ENCODE measurements at regions not wholly inside any gene's neighbourhood (a gene's known extent, or its start where the extent isn't known, plus 50 kb on each side); places are given as distances from the start of the nearest gene placed in this dataset.

DNA sequence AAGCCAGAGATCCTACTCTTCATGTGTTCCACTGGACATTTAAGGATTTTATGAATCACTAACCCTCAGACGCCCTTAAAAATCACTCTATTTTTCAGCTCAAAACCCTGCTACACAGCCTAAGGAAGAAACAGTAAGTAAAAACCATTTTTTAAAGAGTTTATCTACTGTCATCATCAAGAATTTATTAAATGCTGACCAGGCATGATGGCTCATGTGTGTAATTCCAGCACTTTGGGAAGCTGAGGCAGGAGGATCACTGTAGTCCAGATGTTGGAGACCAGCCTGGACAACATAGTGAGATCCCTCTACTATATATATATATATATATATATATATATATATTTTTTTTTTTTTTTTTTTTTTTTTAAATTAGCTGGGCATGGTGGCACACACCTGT, 124.2 kb upstream of the ID4 start:
- in situ Hi-C loops (cut with MboI), result no loop called here
- no TSS peak for BruUV-seq (replicated peaks)
- FAIRE-seq (no peak), DNase-seq (ENCODE audit: extremely low read depth in 1 of 4, low spot score in 3 of 4) (no peak), ATAC-seq (no peak)
- ChIA-PET POLR2A (no interaction called here), CTCF (ENCODE audit: low intra/inter-chr PET ratio) (no interaction called here)
- Histone ChIP-seq H3K27ac (ENCODE audit: extremely low read depth, low read depth, low read length) (no peak overlapping the region), H3K9me1 (ENCODE audit: control insufficient read depth, insufficient read depth, low read length) (no peaks in the 10 kb centered on the region), H3K9ac (ENCODE audit: insufficient read depth in 1 of 2, low read depth in 2 of 2, low read length in 2 of 2) (no peak overlapping the region), H4K20me1 (replicated peaks; ENCODE audit: control insufficient read depth, insufficient read depth, low read length) (no peaks in the 10 kb centered on the region), H2AFZ (ENCODE audit: low read depth, low read length) (no peak overlapping the region), H3K79me2 (ENCODE audit: control insufficient read depth, insufficient read depth, low read length) (no peaks in the 10 kb centered on the region), H3K4me2 (ENCODE audit: insufficient read depth, low read length) (no peak overlapping the region), H3K4me3 (no peak overlapping the region), H3K27me3 (ENCODE audit: control insufficient read depth in 2 of 2, insufficient read depth in 2 of 2, low read length in 2 of 2) (no peaks in the 10 kb centered on the region), H3K36me3 (ENCODE audit: control insufficient read depth, insufficient read depth, low read length) (no peaks in the 10 kb centered on the region), H3K4me1 (replicated peaks in 1 of 2; ENCODE audit: control insufficient read depth in 2 of 2, insufficient read depth in 2 of 2, low read length in 2 of 2) (no peaks in the 10 kb centered on the region), H3K9me3 (replicated peaks; ENCODE audit: control insufficient read depth, insufficient read depth, low read depth, low read length) (no peaks in the 10 kb centered on the region)
- WGBS (ENCODE audit: insufficient coverage, low coverage, missing lambda C conversion rate), result 0% methylated on average over 1 of the region's 1 CpG
- intact Hi-C loops (cut with micrococcal nuclease), result no loop called here
- TF ChIP-seq L3MBTL2 (IDR thresholded peaks at IDR 0.05), result no peak
- no peak for TF ChIP-seq RAD51 (IDR thresholded peaks at IDR 0.05; ENCODE audit: borderline replicate concordance, low read depth)

DNA sequence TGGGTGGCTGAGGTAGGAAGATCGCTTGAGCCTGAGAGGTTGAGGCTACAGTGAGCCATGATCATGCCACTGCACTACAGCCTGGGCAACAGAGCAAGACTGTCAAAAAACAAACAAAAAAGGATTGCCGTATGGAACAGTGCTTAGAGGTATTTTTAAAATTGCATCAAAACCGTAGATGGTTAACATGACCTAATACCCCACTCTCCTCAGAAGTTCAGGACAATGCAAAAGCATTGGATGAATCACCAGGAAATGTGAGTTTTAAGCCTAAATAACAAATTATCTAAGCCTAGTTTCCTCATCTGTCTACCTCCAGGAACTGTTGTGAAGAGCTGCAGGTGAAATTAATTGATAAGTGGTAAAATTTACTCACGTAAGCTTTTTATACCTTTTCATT, 123.8 kb upstream of the ID4 start:
- H3K4me2 ChIP-seq (ENCODE audit: insufficient read depth, low read length), result no peak overlapping the region
- ChIA-PET CTCF (ENCODE audit: low intra/inter-chr PET ratio) (no interaction called here), POLR2A (no interaction called here)
- H3K9ac ChIP-seq (ENCODE audit: insufficient read depth in 1 of 2, low read depth in 2 of 2, low read length in 2 of 2), result no peak overlapping the region
- H3K36me3 ChIP-seq (ENCODE audit: control insufficient read depth, insufficient read depth, low read length), result no peaks in the 10 kb centered on the region
- H3K27me3 ChIP-seq (ENCODE audit: control insufficient read depth in 2 of 2, insufficient read depth in 2 of 2, low read length in 2 of 2), result no peaks in the 10 kb centered on the region
- no peak overlapping the region for H3K4me3 ChIP-seq
- H3K9me3 ChIP-seq (replicated peaks; ENCODE audit: control insufficient read depth, insufficient read depth, low read depth, low read length), result no peaks in the 10 kb centered on the region
- H3K79me2 ChIP-seq (ENCODE audit: control insufficient read depth, insufficient read depth, low read length), result no peaks in the 10 kb centered on the region
- H3K9me1 ChIP-seq (ENCODE audit: control insufficient read depth, insufficient read depth, low read length), result no peaks in the 10 kb centered on the region
- 3% methylated on average over 4 of the region's 4 CpGs for WGBS (ENCODE audit: insufficient coverage, low coverage, missing lambda C conversion rate)
- intact Hi-C loops (cut with micrococcal nuclease), result no loop called here
- no peaks in the 10 kb centered on the region for H3K4me1 ChIP-seq (replicated peaks in 1 of 2; ENCODE audit: control insufficient read depth in 2 of 2, insufficient read depth in 2 of 2, low read length in 2 of 2)
- DNase-seq (ENCODE audit: extremely low read depth in 1 of 4, low spot score in 3 of 4) (no peak), ATAC-seq (no peak), FAIRE-seq (no peak)
- H2AFZ ChIP-seq (ENCODE audit: low read depth, low read length), result no peak overlapping the region
- H3K27ac ChIP-seq (ENCODE audit: extremely low read depth, low read depth, low read length), result no peak overlapping the region
- no peaks in the 10 kb centered on the region for H4K20me1 ChIP-seq (replicated peaks; ENCODE audit: control insufficient read depth, insufficient read depth, low read length)
- BruUV-seq (replicated peaks), result no TSS peak
- in situ Hi-C loops (cut with MboI), result no loop called here
- TF ChIP-seq TAL1 (IDR thresholded peaks at IDR 0.05) (no peak), ILF3 (IDR thresholded peaks at IDR 0.05; ENCODE audit: borderline replicate concordance) (no peak), DDX20 (tag; IDR thresholded peaks at IDR 0.05; ENCODE audit: low read depth) (no peak), KDM2B (CRISPR knock-in tag; IDR thresholded peaks at IDR 0.05) (no peak), ETV1 (tag; conservative IDR thresholded peaks at IDR 0.05; ENCODE audit: low read depth) (no peak), ZZZ3 (IDR thresholded peaks at IDR 0.05) (no peak), GABPA (tag; conservative IDR thresholded peaks at IDR 0.05; ENCODE audit: low read depth) (no peak), BRD4 (IDR thresholded peaks at IDR 0.05) (no peak), NCOR1 (IDR thresholded peaks at IDR 0.05) (no peak), RBFOX2 (IDR thresholded peaks at IDR 0.05; ENCODE audit: low read depth, low read length) (no peak), OTX1 (CRISPR knock-in tag; IDR thresholded peaks at IDR 0.05) (no peak), ZBTB12 (CRISPR knock-in tag; IDR thresholded peaks at IDR 0.05) (no peak), SRF (CRISPR knock-in tag; IDR thresholded peaks at IDR 0.05) (no peak), POLR2AphosphoS2 (IDR thresholded peaks at IDR 0.05; ENCODE audit: low read length) (no peak)
- TF ChIP-seq, protein P1, sequence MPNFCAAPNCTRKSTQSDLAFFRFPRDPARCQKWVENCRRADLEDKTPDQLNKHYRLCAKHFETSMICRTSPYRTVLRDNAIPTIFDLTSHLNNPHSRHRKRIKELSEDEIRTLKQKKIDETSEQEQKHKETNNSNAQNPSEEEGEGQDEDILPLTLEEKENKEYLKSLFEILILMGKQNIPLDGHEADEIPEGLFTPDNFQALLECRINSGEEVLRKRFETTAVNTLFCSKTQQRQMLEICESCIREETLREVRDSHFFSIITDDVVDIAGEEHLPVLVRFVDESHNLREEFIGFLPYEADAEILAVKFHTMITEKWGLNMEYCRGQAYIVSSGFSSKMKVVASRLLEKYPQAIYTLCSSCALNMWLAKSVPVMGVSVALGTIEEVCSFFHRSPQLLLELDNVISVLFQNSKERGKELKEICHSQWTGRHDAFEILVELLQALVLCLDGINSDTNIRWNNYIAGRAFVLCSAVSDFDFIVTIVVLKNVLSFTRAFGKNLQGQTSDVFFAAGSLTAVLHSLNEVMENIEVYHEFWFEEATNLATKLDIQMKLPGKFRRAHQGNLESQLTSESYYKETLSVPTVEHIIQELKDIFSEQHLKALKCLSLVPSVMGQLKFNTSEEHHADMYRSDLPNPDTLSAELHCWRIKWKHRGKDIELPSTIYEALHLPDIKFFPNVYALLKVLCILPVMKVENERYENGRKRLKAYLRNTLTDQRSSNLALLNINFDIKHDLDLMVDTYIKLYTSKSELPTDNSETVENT (CRISPR knock-in tag; IDR thresholded peaks at IDR 0.05), result no peak
